ENCODE measurements at regions not wholly inside any gene's neighbourhood (a gene's known extent, or its start where the extent isn't known, plus 50 kb on each side); places are given as distances from the start of the nearest gene placed in this dataset.
"Not testable (repeated sequence)": the region's sequence is repeated elsewhere in the genome, so short reads cannot be mapped to it uniquely, and the experiment has no call there.

DNA sequence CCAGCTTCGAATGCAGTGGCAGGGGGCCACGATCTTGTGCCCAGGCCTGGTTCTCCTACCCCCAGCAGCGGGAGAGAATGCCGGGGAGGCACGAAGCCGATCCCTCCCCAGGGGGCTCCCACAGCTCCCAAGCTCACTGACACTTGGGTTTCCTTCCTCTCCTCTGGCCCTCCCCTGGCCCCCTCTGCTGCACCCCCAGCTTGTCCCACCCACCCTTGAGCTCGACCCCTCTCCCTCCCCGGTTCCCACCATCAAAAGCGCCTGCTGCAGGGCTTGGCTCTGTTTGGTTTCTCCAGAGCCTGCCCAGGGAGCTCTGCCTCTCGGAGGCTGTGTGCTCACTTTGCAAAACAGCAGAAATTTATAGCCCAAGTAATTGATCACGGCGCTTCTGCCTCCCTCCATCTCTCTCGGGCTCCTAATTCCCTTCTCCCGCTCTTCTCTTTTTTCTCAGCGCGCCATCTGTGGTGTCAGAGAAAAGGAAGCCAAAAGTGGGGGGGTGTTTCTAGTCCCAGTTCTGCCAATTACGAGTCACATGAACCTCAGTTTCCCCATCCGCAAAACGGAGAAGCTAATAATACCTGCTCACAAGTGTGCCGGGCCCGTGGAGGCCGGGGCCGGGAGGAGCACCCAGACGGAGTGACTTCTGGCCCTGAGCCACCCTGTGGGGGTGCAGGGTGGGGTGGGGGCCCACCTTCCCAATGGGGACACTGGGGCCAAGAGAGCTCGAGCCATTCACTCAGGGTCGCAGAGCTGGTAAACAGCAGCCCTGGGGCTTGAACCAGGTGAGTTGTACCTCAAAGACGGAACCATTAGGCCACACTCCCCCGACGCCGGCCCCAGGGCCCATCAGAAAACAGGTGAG is 141.2 kb upstream of the IER5L start:
- DNase-seq (ENCODE audit: low read depth) = no peak

GRCh38 chr9:129318121-129319075 is 140.3 kb upstream of the IER5L start:
- no peak for DNase-seq (ENCODE audit: low read depth)

DNA sequence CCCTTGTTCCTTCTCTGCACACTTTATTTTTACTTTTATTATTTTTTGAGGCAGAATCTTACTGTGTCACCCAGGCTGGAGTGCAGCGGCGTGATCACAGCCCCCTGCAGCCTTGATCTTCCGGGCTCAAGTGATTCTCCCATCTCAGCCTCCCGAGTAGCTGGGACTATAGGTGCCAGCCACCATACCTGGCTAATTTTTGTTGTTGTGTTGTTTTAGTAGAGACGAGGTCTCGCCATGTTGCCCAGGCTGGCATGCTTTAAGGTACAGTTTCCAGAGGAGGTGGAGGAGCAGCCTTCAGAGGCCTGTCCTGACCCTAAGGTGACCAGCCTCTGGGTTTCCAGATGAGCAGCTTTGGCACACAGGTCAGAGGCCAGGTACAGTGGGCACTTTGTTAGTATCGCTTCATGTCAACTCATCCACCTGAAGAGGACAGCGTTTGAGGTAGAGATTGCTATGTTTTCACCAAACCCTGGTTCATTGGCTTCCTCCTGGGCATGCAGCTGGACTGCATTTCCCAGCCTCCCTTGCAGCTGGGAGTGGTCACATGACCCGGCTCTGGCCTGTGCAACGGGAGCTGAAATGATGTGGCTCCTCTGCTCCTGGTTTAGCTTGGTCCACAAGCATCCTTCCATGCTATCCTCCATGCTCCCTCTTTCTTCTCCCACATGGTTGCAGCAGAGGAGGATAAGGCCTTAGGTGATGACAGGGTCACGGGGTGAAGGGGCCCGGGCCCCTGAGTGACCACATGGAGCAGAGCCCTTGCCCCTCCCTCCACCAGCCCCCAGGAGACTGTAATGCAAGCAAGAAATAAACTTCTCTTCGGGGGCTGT is 139.3 kb upstream of the IER5L start:
- DNase-seq (ENCODE audit: low read depth) = peak; percentile 24

DNA sequence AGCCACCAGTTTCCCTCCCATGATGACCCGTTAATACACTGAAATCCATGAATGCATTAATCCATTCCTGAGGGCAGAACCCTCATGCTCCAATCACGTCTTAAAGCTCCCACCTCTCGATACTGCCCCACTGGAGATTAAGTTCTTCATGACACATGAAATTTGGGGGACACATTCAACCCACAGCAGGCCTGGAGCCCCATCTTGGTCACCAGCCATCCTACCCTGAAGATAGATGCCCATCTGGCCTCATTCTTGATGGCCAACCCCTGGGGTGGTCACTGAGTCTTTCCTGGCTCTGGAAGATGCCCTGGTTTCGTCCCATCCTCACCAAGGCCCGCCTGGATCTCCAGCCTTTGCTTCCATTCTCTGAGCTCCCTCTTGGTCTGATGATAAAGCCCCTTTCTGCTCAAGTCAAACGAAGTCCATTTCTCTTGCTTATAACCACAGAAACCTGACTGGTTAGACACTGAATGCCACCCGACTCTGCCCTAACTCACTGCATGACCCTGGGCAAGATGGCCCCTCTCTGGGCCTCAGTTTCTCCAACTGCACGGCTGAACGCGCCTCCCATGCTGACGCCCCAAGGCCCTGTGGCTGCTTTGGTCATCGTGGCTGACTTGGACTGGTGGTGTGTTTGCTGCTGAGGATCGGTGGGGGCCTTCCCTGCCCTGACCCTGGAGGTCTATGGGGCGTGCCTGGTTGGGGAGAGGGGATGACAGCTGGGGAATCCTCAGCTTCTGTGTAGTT is 138.4 kb upstream of the IER5L start:
- no peak for DNase-seq (ENCODE audit: low read depth)

GRCh38 chr9:129313331-129313955 is 135.4 kb upstream of the IER5L start:
- no peak for DNase-seq (ENCODE audit: low read depth)

DNA sequence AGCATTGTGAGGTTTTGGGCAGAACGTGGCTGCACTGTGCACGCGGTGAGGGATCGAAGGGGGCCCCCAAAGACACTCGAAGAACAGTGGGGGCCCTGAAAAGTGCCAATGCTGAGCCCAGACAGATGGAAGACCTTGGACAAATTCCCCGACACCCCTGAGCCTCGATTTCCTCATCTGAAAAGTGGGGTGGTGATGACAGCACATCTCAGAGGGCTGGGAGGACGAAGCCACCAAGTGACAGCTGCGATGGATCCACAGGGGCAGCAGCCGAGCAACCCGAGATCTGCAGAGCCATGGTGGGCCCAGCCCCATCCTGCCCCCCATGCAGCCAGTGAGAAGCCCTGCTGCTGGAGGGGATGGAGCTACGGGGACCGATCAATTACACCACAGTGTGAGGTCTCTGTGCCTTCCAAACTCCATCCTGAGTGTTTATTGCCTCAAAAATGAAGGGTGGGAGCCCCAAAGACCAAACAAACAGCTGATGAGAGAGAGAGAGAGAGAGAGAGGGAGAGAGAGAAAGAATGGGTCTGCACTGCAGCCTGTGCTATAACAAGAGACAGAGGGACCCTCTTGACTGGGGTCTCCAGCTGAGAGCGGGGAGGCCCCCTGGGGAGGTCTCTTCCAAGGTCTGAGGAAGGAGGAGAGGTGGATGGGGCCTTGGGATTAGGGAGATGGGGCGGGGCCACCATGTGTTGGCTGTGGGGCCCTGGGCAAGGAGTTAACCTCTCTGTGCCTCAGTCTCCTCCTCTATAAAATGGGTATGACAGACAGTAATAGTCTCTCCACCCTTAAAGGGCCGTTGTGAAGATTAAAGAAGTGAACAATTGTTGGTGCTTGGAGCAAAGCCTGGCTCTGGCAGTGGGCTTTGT is 134.4 kb upstream of the IER5L start:
- DNase-seq (ENCODE audit: low read depth) = no peak

DNA sequence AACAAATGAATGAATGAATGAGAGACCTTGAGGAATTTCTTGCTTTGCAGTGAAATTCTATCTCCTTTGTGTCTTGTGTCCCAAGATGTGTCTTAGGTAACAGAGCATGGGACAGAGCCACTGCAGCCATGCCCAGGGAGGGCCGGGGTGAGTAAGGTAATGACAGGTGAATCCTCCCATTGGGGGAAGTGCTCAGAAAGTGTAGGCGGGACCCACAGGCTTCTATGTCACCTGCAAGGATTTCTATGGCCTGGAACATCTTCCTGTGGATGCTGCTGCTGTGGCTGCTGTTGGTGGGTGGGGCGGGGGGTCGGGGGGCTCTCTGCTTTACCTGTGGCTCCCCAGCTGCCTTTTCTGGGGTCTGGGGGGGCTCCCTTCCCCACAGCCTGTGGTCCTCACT is 133.6 kb upstream of the IER5L start:
- no peak for DNase-seq (ENCODE audit: low read depth)

DNA sequence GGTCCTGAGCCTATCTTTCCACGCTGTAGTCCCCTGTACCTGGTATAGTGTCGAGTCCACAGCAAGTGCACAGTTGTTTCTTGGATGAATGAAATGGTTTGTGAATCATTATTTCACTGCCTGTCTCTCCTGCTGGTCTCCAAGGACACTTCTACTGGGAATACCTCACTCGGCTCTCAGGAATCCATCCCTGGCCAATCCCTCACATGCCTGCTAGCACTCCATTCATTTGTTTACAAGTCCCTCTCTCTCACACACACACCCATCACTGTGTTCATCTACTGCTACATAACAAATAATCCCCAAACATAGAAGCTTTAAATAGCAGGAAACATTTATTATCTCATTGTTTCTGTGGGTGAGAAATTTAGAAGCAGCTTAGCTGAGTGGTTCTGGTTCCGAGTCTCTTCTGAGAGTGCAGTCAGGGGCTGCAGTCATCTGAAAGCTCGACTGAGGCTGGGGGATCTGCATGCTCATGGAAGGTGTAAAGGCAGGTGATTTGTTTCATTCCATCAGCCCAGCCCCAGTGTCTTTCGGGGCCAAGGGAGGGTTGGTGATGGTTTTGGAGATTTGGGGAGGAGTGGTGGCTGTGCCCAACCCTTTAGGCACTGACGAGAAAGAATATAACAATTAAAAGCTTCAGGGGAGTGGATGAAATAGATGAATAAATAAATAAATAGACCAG is 132.7 kb upstream of the IER5L start:
- DNase-seq (ENCODE audit: low read depth) = no peak

GRCh38 chr9:129309906-129310305 is 131.8 kb upstream of the IER5L start:
- DNase-seq (ENCODE audit: low read depth) = no peak

DNA sequence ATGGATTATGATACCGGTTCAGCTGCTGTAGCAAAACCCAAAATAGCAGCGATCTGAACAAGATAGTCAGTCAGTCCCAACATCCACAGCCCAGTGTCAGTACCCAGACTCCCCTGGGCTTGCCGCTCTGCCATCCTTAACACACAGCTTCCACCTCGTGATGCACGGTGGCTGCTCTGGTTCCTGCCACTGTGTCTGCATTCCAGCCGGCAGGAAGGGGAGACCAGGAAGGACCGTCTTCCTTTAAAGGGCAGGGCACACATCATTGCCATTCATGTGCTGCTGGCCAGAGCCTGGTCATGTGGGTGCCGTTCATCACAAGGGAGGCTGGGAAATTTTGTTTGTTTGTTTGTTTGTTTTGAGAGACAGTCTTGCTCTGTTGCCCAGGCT is 131.0 kb upstream of the IER5L start:
- DNase-seq (ENCODE audit: low read depth) = no peak

GRCh38 chr9:129307227-129307970 is 129.3 kb upstream of the IER5L start:
- DNase-seq (ENCODE audit: low read depth) = no peak

DNA sequence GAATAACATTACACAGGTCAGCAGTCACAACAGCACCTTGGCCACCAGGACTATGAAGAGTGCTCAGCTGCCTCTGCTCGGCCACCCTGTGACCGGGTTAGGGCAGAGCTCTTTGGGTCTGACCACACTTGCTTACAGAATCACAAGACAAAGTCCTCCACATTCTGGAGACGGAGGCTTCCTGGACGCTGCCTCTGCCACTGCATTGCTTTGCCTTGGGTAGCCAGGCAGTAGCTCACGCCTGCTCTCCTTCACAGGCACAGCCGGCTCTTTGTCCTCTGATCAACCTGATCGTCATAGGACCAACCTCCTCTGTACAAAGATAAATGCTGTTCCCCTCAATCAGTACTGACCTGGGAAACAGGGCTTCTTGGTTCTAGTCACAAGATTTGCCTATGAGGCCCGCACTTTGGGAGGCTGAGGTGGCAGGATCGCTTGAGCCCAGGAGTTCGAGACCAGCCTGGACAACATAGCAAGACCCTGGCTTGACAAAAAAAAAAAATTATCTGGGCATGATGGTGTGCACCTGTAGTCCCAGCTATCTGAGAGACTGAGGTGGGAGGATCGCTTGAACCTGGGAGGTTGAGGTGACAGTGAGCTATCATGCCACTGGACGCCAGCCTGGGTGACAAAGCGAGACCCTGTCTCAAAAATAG is 128.4 kb upstream of the IER5L start:
- DNase-seq (ENCODE audit: low read depth) = no peak

- DNase-seq (ENCODE audit: low read depth) = no peak
These were observed 127.2 kb upstream of the IER5L start for GRCh38 chr9:129305246-129305645.

DNA sequence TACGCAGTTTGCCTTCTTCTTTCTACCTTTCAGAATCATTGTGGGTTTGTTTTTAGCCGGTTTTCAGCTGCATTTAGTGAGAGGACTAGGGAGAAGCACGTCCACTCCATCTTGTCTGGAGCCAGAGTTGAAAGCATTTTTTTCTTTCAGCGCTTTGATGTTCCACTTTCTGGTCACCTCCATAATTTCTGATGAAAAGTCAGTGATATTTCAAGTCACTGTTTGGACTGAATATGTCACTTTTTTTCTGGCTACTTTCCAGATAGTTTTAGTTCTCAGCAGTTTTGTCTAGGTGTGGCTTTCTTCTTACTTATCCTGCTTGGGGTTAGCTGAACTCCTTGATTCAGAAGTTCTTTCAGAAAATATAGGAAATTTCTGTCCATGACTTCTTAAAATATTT is 123.9 kb upstream of the IER5L start:
- no peak for DNase-seq (ENCODE audit: low read depth)

GRCh38 chr9:129296195-129296594 is 118.1 kb upstream of the IER5L start:
- DNase-seq (ENCODE audit: low read depth) = not testable (repeated sequence)

DNA sequence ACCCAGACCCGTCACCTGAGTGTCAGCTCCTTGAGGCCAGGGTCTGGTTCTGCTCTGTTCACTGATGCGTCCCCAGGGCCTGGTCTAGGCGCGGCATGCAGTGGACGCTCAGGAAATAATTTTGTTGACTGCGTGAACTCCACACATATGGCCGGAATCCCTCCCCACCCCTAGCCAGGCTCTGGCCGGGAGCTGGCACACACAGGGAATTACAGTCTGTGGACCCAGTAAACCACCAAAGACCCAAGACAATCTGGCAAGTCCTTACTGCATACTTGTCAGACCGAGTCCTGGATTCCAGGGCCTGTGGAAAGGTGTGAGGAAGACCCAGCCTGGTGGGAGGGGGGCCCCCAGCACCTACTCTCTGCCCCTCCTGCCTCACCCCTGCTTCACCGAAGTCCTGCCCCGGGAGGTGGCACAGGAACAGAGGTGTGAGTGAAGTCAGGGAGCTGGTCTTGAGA is 113.0 kb upstream of the IER5L start:
- DNase-seq (ENCODE audit: low read depth) = no peak

DNA sequence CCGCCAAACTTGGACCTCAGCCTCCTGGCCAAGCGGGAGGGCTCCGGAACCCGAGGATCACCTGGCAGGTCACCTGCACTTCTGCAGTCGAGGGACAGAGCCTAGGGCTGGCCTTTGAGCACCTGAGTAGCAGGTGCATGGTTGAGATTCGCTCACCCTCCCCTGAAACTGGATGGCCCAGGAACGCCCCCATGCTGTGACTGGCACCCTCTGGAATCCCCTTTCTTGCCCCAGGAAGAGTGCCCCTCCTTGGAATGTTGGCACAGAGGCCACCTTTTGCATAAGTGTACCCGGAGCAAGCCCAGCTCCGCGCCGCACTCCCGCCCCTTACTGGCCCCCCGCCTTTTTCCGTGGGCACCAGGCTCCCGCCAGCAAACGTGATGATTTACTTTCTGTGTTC is 112.5 kb upstream of the IER5L start:
- no peak for DNase-seq (ENCODE audit: low read depth)
